ENCODE measurements at regions not wholly inside any gene's neighbourhood (a gene's known extent, or its start where the extent isn't known, plus 50 kb on each side); places are given as distances from the start of the nearest gene placed in this dataset.

DNA sequence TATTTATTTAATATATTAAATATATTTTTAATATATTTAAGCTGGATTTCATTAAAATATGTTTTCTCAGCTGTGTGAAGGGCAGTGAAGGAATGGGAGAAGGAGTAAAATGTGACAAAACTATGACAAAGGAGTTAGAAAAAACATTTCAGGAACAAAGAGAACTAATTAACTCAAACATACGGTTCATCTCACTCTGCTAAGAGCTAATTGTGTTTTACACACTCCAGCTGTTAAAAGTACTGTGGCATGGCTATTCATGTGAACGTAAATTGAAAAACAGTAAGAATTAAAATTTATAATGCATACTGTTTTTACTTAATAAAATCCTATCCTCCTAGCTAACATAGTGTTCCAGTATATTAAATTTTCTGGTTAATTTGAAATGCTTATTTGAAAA lies 262.5 kb upstream of the GNAI1 start:
- DNase-seq (ENCODE audit: low read depth, low spot score), result no peak

DNA sequence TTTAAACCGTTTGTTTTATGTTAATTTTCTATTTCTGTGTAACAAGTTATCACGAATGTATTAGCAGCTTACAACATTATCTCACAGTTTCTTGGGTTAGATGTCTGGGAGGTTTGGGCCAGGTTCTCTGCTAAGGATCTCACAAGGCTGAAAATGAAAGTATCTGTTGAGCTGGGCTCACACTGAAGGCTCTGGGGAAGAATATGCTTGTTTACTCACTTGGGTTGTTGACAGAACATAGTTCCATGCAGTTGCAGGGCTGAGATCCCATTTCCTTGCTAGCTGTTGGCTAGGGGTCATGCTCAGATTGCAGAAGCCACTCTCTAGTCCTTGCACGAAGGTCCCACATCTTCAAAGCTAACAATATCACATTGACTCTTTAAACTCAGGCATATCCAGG lies 266.6 kb upstream of the GNAI1 start:
- DNase-seq (ENCODE audit: low read depth, low spot score), result no peak

DNA sequence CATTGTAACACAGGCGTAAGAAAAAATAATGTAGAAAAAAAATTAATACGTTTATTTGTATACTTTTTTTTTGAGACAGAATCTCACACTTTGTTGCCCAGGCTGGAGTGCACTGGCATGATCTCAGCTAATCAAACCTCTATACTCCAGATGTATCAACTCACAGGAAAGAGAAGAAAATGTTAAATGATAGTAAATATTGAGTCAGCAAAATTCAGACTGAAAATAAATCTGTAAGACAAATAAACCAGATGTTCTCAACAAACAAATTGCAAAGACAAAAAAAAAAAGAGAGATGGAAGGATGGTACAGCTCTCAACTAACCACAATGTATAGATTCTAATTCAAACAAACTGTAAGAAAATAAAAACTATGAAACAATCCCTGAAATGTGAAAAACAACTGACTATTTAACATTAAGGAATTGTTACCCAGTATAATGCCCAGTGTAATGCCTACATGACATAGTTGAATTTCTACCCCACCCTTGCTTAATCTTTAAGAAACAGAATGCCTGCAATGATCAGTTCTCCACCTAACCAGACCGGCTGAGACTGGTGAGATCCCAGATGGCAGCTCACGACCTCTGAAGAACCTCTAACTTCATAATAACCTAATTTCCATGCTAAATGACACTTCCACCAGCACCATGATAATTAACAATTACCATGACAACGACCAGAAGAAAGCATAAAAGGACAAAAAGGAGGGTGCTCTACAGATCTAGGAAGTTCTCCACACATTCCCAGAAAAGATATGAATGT lies 272.0 kb upstream of the GNAI1 start:
- DNase-seq (ENCODE audit: low read depth, low spot score), result no peak

DNA sequence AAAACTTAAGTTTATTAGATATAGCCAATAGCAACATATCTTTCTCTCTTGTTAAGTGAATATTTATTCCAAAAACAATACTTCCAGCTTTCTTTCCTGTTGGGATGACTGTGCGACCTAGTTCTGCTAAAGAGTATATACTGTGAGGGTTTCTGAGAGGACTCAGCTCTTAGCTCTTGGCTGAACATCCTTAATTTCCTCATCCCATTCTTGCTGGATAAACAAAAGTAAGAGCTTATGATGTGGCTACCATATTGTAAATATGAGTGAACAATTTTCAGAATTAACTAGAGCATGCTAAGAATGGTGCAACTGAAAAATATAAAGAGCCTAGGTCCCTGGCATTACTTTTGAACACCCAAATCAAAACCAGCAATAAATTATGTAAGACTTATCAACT lies 279.5 kb upstream of the GNAI1 start:
- no peak for DNase-seq (ENCODE audit: low read depth, low spot score)

DNA sequence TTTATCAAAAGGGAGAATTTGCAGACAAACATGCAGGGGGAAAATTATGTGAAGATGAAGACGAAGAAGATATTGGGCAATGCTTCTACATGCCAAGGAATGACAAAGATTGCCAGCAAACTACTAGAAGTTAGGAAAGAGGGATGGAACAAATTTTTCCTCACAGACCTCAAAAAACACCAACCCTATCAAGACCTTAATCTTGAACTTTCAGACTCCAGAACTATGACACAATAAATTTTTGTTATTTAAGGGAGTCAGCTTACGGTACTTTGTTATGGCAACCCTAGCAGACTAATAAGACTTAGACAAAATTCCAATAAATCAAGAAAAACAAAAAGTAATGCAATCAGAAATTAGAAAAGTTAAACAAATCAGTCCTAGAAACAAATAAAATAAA lies 280.0 kb upstream of the GNAI1 start:
- DNase-seq (ENCODE audit: low read depth, low spot score), result no peak

DNA sequence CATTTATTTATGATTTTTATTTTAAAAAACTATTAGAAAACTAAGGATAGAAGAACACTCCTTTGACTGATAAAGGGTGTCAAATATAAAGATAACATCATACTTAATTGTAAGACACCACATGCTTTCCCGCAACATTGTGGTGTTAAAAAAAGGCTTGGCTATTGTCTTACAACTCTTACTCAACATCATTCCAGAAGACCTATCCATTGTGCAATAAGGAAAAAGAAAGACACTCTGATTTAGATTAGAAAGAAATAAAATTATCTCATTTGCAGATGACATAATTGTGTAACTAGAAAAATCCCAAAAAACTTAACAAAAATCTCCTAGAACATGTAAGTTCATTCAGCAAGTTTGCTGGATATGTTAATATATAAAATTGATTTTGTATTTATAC lies 296.7 kb upstream of the GNAI1 start:
- DNase-seq (ENCODE audit: low read depth, low spot score), result no peak

DNA sequence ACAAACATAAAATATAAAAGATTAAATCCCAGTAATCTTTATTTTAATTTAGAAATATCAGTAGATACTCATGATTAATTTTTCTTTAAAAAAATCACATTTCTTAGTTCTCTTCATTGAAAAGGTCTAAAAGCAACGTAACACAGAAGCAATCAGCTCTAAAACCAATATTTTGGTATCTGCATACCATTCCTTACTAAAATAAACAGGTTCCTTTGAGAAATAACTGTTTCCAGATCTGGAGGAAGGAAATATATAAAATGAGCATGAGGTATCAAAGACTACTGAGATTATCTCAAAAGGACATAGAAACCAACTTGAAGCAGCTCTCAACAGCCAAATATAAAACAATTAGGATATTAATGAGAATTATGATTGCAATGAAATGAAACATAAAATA lies 301.0 kb upstream of the GNAI1 start:
- no peak for DNase-seq (ENCODE audit: low read depth, low spot score)

DNA sequence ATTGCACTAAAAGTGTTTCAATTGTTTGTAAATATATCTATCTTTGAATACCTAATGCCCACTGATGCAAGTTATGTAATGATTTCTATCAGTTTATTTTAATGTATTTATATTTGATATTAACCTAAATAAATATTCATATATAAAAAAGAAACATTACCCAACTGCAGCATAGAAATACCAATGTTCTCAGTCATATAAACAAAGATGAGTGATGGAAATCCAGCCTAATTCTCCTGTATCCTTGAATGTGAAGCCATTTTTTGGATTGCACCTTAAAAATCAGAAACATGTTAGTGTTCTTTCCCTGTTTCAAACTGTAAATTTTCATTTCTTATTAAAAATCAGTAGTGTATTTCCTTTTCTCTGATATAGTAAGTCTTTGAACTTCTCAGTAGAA lies 305.8 kb upstream of the GNAI1 start:
- no peak for DNase-seq (ENCODE audit: low read depth, low spot score)

DNA sequence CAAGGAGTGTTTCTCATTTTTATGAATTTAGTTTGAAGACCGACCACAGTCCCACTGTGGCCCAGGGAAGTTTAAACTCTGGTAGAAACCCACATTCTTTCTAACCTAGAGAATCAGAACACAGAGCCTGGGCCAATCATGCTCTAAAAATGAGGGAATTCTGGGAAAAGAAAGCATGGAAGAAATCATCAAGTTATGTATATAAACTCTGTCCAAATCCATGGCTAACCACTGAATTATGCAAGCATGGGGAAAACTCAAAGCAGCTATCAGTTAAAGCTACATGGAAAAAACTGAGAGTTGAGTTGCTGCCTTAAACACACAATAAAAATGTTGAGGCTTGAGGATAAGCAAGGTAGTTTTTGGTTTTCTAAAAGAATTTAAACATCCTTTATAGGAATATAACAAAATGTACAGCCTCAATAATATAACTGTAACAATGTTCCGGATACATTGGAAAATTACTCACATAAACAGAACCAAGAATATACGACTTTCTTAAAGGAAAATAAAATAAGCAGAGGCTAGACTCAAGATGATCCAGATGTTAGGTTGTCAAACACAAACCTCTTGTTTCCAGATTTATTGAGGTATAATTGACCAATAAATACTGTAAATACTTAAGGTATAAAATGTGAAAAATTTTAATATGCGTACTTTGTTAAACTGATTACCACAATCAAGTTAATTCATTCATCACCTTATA lies 311.2 kb upstream of the GNAI1 start:
- no peak for DNase-seq (ENCODE audit: low read depth, low spot score)

DNA sequence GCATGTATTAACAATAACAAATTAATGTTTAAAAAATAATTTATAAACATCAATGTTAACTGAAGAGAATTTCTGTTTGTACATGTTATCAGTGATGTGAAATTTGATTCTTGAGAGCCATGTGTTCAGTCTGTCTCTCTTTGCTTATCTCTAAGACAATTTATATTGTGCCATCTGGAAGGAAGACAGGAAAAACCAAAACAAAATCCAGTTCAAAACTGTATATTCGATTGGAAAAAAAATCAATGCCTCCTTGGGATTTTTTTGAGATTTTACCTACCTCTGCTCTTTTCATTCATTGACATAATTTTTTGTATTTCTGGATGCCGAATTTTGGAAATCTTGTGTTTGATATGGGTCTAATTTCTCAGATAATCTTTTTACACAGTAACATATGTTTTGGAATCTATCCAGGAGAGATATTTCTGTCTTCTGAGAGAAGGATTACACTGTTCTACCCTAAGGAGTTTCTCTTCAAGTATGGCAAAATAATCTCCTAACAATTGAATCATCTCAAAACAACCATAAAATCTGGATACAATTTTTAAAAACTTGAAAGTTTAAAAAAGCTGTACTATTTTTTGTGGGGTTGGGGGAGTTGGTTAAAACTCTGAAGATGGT lies 311.9 kb upstream of the GNAI1 start:
- no peak for DNase-seq (ENCODE audit: low read depth, low spot score)

DNA sequence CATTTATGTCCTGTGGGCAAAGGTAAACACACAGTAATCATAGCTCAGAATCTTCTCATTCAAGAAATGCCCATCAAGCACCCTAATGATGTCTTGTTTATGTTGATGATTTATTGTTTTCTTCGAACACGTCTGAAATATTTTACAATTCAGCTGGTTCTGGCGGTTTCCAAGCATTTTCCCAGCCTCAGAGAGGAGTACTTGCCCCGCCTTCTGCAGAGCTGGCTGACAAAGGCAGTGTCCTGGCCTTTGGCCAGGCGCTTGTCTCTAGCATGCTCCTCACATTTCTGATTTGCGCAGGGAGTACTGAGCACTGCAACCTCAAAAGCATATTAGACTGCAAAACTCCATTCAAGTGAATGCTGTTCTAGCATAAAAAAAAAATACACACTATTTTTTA lies 314.2 kb upstream of the GNAI1 start:
- no peak for DNase-seq (ENCODE audit: low read depth, low spot score)

DNA sequence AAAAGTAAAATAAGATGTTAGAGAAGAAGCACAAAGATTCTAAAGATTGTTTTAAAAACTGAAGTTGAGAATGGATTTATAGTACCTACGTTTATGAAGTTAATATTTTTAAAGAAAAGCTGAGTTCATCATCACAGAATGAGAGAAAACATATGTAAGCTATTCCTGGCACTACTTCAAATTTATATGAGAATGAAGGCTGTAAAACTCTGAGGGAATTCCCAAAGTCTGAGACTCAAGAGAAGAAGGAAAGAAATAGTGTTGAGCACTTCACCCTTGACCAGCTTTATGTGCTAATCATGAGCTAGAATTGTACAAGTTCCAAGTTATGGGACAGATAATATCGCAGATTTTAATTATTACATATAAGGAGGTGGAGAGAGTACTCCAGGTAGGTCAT lies 323.7 kb upstream of the GNAI1 start:
- DNase-seq (ENCODE audit: low read depth, low spot score), result no peak

DNA sequence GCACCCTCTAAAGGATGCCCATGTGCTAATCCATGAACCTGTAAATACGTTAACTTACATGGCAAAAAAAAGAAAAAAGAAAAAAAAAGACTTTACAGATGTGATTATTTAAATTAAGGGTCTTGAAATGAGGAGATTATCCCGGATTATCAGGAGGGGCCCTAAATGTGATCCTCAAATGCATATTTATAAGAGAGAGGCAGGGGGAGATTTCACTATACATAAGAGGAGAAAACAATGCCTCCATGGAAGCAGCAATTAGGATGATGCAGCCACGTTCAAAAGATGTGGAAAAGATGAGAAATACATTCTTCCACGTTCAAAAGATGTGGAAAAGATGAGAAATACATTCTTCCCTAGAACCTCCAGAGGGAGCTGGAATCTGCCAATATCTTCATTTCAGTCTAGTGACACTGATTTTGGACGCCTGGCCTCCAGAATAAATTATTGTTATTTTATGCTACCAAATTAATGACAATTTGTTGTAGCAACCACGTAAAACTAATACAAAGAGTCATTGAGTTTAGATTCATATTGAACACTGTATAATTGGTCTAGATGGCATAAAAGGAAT lies 328.4 kb upstream of the GNAI1 start:
- no peak for DNase-seq (ENCODE audit: low read depth, low spot score)

DNA sequence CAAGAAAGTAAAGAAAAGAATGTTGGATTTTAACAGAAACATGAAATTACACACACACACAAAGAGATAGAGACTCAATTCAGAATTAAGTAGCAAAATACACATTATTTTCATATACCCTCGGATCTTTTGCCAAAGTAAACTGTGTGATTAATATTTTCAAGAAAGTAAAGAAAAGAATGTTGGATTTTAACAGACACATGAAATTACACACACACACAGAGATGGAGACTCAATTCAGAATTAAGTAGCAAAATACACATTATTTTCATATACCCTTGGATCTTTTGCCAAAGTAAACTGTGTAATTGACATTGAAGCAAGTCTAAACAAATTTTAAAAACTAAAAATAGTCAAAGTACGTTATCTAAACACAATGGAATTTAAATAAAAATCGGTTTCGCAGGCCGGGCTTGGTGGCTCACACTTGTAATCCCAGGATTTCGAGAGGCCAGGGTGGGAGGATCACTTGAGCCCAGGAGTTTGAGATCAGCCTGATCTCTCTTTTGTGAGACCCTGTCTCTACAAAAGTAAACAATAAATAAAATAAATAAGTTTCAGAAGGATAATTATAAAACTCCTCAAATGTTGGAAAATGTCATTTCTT lies 337.3 kb upstream of the MAGI2 start:
- DNase-seq (ENCODE audit: low read depth, low spot score), result no peak

DNA sequence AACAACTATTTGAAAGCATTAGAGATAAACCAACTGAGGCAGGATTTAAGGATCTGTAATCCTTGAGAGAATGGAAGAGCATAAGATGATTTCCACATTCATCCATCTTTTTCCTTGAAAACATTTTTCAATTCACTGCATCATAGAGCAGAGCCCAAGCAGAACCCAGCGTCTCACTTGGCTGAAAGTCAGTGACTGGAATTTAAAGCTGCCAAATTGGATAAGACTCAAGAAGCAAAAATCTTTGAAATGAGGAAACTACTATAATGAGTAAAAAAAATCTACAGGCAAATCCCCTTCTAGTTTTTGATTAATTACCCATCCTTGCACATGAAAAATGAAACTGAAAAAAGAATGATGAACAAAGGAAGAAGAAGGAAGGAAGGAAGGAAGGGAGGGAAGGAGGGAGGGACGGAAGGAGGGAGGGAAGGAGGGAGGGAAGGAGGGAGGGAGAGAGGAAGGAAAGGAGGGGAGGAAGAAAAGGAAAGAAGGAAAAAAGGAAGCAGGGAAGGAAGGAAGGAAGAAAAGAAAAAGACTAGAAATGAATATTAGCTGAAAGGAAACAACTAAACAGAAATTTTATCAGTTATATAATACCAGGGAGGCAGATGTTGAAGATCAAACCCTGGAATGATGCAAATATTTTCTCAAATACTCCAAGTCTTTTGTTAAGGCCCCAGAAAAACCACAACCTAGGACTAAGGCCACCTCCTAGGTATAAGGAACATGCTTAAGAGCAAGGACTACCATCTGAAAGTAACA lies 336.3 kb upstream of the MAGI2 start:
- DNase-seq (ENCODE audit: low read depth, low spot score), result no peak

DNA sequence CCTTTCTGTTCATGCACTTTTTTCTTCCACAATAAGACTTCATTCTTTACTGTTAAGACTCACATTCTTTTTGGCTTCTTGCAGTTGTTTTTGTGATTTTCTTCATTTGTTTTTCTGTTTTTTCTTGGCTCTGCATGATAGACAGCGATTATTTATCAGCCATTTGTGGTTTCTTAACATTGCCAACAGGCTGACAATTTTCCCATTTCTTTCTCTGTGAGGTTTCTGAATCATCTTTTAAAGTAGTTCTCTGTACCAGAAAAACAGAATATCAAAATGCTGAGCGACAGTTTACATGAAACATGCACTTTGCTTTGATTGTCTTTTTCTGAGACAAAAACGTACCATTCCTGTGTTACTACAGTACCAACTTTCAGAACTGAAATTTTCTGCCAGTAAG lies 334.2 kb upstream of the MAGI2 start:
- no peak for DNase-seq (ENCODE audit: low read depth, low spot score)

DNA sequence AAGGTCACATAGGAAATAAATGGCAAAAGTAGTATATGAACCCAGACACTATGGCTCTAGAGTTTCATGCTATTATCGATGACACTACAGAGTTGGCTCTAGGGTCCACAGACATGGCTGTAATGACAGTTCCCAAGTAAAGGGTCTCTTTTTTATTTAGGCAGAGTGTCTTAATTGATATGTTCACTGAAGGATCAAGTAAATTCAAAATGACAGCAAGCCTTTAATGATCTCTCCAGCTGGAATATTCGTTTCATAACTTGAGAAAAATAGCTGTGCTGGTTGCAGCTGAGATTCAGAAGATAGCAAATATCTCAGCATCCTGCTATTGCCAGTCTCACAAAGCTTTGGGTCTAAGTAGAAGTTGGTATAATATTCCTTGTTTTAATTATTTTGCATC lies 333.6 kb upstream of the MAGI2 start:
- DNase-seq (ENCODE audit: low read depth, low spot score), result no peak

DNA sequence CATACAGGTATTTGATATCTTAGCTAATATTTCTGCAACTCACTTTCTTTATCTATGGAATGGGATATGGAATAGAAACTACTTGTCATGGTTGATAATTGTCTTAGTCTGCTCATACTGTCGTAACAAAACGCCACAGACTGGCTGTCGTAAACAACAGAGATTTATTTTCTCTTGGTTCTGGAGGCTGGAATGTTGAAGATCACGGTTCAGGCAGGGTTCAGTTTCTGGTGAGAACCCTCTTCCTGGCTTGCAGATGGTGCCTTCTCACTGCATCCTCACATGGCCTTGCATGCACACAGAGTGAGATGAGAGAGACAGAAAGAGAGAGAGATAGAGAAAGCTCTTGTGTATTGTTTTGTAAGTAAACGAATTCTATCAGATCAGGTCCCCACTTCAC lies 332.7 kb upstream of the MAGI2 start:
- no peak for DNase-seq (ENCODE audit: low read depth, low spot score)

DNA sequence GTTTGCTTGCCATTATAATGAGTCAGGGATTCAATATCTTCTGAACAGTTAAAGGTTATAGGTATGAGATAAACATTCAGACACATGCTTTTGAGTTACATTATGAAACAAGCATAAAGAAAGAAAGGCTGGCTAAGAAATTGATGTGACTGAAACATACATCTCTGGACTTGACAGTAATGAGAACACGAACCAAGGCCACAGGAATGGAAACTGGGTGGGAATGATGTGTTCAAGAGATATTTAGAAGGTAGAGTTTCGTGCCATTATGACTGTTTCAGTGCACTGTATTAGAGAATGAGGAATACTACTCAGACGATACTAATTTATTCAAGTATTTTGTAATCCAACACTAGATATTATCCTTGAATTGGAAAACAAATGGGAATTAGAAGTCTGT lies 332.1 kb upstream of the MAGI2 start:
- no peak for DNase-seq (ENCODE audit: low read depth, low spot score)

DNA sequence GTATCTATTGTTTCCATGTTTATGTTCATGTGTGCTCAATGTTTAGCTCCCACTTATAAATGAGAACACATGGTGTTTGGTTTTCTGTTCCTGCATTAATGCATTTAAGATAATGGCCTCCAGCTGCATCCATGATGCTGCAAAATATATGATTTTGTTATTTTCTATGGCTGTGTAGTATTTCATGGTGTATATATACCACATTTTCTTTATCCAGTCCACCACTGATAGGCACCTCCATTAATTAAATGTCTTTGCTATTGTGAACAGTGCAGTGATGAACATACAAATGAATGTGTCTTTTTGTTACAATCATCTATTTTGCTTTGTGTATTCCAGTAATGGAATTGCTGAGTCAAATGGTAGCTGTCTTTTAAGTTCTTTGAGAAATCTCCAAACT lies 329.4 kb upstream of the MAGI2 start:
- no peak for DNase-seq (ENCODE audit: low read depth, low spot score)

DNA sequence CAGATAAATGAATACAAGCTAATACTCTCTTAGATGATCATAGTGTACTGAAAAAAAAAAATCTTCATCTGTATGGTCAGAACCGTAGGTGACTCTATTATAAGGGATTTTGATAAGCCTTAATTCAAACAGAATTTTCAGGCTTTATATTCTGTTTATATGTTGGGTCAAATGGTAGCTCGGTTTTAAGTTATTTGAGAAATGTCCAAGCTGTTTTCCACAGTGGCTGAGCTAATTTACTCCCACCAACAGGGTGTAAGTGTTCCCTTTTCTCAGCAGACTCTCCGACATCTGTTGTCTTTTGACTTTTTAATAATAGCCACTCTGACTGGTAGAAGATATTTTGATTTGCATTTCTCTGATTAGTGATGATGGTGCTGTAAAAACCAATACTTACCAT lies 328.8 kb upstream of the MAGI2 start:
- DNase-seq (ENCODE audit: low read depth, low spot score), result no peak

Data from pulmonary artery endothelial cell (primary cell).